WTC11 (cell line): ENCODE measurements at regions not wholly inside any gene's neighbourhood (a gene's known extent, or its start where the extent isn't known, plus 50 kb on each side); places are given as distances from the start of the nearest gene placed in this dataset.

Experiments used
- ATF1 ChIP-seq: sonication (generic); formaldehyde crosslinking; IDR thresholded peaks from 2 replicates; pipeline ENCODE4 v1.8.1; 2023; ENCODE audit warnings: mild to moderate bottlenecking, moderate library complexity, missing genetic modification reagents
- CREB1 ChIP-seq: sonication (generic); formaldehyde crosslinking; IDR thresholded peaks from 2 replicates; pipeline ENCODE4 v1.8.0; 2023; ENCODE audit warnings: mild to moderate bottlenecking, missing genetic modification reagents
- CREM ChIP-seq: sonication (generic); formaldehyde crosslinking; IDR thresholded peaks from 2 replicates; pipeline ENCODE4 v1.8.1; 2022; ENCODE audit warnings: mild to moderate bottlenecking, missing genetic modification reagents, moderate library complexity
- FOXP4 ChIP-seq: sonication (generic); formaldehyde crosslinking; IDR thresholded peaks from 2 replicates; pipeline ENCODE4 v1.8.0; 2022; ENCODE audit warnings: mild to moderate bottlenecking, missing genetic modification reagents
- JUN ChIP-seq: sonication (generic); formaldehyde crosslinking; IDR thresholded peaks from 2 replicates; pipeline ENCODE4 v1.8.0; 2023; ENCODE audit warnings: mild to moderate bottlenecking, missing genetic modification reagents
- SP1 ChIP-seq: sonication (generic); formaldehyde crosslinking; conservative IDR thresholded peaks from 2 replicates; pipeline ENCODE4 v1.8.1; 2022; ENCODE audit warnings: missing genetic modification reagents
- ZNF423 ChIP-seq: fragments of 250-450 bp; sonication (Bioruptor Pico); IDR thresholded peaks from 2 replicates; pipeline ENCODE4 v2.1.2; 2022; ENCODE audit warnings: mild to moderate bottlenecking, moderate library complexity
- TF ChIP-seq, protein P1 (sequence below): sonication (generic); formaldehyde crosslinking; IDR thresholded peaks from 2 replicates; pipeline ENCODE4 v1.8.1; 2022; ENCODE audit warnings: low read depth, missing genetic modification reagents, borderline replicate concordance
- TF ChIP-seq, protein P2 (sequence below): fragments of 200-600 bp; IDR thresholded peaks from 2 replicates; pipeline ENCODE4 v1.8.0; 2022; ENCODE audit warnings: antibody characterized with exemption
- TF ChIP-seq, protein P3 (sequence below): sonication (generic); formaldehyde crosslinking; IDR thresholded peaks from 2 replicates; pipeline ENCODE4 v1.8.0; 2022; ENCODE audit warnings: mild to moderate bottlenecking, missing genetic modification reagents
- TF ChIP-seq, protein P4 (sequence below): sonication (generic); formaldehyde crosslinking; IDR thresholded peaks from 2 replicates; pipeline ENCODE4 v1.8.1; 2022; ENCODE audit warnings: mild to moderate bottlenecking, moderate library complexity, missing genetic modification reagents

DNA sequence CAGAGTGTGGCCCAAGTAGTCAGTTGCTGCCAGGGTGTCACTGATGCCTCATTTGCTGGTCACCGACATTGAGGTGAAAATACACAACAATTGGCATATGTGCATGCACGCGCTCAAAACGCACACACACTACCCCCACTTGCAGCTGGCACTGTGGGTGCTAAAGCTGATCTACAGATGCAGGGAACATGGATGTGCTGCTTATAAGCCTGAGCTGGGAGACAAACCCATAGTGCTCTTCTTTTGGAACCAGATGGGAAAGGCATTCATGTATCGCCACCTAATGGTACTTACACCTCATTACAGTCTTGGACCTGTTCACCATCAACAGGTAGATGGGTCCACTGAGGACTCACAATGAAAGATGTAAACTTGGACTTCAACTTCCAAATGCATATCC, 70.3 kb upstream of the CAMK1G start:
- TF ChIP-seq CREM (CRISPR knock-in tag) (no peak), FOXP4 (no peak), ZNF423 (CRISPR knock-in tag) (no peak), CREB1 (no peak), JUN (CRISPR knock-in tag) (no peak), SP1 (CRISPR knock-in tag) (no peak), ATF1 (CRISPR knock-in tag) (no peak)
- TF ChIP-seq, protein P1, sequence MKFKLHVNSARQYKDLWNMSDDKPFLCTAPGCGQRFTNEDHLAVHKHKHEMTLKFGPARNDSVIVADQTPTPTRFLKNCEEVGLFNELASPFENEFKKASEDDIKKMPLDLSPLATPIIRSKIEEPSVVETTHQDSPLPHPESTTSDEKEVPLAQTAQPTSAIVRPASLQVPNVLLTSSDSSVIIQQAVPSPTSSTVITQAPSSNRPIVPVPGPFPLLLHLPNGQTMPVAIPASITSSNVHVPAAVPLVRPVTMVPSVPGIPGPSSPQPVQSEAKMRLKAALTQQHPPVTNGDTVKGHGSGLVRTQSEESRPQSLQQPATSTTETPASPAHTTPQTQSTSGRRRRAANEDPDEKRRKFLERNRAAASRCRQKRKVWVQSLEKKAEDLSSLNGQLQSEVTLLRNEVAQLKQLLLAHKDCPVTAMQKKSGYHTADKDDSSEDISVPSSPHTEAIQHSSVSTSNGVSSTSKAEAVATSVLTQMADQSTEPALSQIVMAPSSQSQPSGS (CRISPR knock-in tag): no peak
- TF ChIP-seq, protein P2, sequence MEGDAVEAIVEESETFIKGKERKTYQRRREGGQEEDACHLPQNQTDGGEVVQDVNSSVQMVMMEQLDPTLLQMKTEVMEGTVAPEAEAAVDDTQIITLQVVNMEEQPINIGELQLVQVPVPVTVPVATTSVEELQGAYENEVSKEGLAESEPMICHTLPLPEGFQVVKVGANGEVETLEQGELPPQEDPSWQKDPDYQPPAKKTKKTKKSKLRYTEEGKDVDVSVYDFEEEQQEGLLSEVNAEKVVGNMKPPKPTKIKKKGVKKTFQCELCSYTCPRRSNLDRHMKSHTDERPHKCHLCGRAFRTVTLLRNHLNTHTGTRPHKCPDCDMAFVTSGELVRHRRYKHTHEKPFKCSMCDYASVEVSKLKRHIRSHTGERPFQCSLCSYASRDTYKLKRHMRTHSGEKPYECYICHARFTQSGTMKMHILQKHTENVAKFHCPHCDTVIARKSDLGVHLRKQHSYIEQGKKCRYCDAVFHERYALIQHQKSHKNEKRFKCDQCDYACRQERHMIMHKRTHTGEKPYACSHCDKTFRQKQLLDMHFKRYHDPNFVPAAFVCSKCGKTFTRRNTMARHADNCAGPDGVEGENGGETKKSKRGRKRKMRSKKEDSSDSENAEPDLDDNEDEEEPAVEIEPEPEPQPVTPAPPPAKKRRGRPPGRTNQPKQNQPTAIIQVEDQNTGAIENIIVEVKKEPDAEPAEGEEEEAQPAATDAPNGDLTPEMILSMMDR: peak; percentile 63
- TF ChIP-seq, protein P3, sequence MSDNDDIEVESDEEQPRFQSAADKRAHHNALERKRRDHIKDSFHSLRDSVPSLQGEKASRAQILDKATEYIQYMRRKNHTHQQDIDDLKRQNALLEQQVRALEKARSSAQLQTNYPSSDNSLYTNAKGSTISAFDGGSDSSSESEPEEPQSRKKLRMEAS (CRISPR knock-in tag): no peak
- TF ChIP-seq, protein P4, sequence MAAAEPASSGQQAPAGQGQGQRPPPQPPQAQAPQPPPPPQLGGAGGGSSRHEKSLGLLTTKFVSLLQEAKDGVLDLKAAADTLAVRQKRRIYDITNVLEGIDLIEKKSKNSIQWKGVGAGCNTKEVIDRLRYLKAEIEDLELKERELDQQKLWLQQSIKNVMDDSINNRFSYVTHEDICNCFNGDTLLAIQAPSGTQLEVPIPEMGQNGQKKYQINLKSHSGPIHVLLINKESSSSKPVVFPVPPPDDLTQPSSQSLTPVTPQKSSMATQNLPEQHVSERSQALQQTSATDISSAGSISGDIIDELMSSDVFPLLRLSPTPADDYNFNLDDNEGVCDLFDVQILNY (CRISPR knock-in tag): no peak
